CD4-positive, alpha-beta T cell (primary cell): ENCODE measurements at regions not wholly inside any gene's neighbourhood (a gene's known extent, or its start where the extent isn't known, plus 50 kb on each side); places are given as distances from the start of the nearest gene placed in this dataset.

Source experiments
- ATAC-seq: fragments of 200-7000 bp; cut with Tn5 transposase; one replicate; pipeline ENCODE4 v1.10.0; 2022; ENCODE audit warnings: mild to moderate bottlenecking; ENCODE audit not compliant: poor library complexity
- CTCF ChIA-PET: fragments of 350-600 bp; sonication (Branson Sonifier 250); formaldehyde crosslinking; loops from one replicate; lab custom pipeline; 2021; ENCODE audit warnings: antibody characterized with exemption, inconsistent platforms; lab: Charles Lee
- POLR2A ChIA-PET: fragments of 350-600 bp; sonication (Branson Sonifier 250); formaldehyde crosslinking; loops from one replicate; lab custom pipeline; 2021; ENCODE audit warnings: antibody characterized with exemption, inconsistent platforms; lab: Charles Lee
- DNase-seq, 14 experiments: peaks; one replicate each; pipeline ENCODE4 v3.0.0-alpha.2; 2013 to 2020; ENCODE audit warnings: mixed read lengths in 2 of 14
- H3K27ac ChIP-seq, 2 donors: one replicate each; pipeline versions ENCODE4 v1.5.1 to v1.7.0; 2013; ENCODE audit warnings: low read length in 2 of 2, low read depth in 1 of 2, mild to moderate bottlenecking in 1 of 2
- H3K27me3 ChIP-seq, 2 experiments: 1 replicate in 1 of 2; 2 replicates in 1 of 2; pipeline versions ENCODE4 v1.6.1 to v1.7.0; 2013; ENCODE audit warnings: low read length in 2 of 2, control low read depth in 1 of 2, mild to moderate bottlenecking in 1 of 2, moderate library complexity in 1 of 2; ENCODE audit not compliant: insufficient read depth in 2 of 2, control insufficient read depth in 1 of 2
- H3K36me3 ChIP-seq: one replicate; pipeline ENCODE4 v1.6.1; 2013; ENCODE audit warnings: low read length, control low read depth; ENCODE audit not compliant: insufficient read depth
- H3K4me1 ChIP-seq: one replicate; pipeline ENCODE4 v1.6.1; 2013; ENCODE audit warnings: low read length, control low read depth; ENCODE audit not compliant: insufficient read depth
- H3K4me3 ChIP-seq: one replicate; pipeline ENCODE4 v1.5.1; 2013; ENCODE audit warnings: mild to moderate bottlenecking, low read length, moderate library complexity
- H3K9me3 ChIP-seq, 2 experiments: 1 replicate in 1 of 2; 2 replicates in 1 of 2; pipeline versions ENCODE4 v1.6.1 to v1.7.0; 2013; ENCODE audit warnings: low read length in 2 of 2, mild to moderate bottlenecking in 2 of 2, control low read depth in 1 of 2, moderate library complexity in 1 of 2; ENCODE audit not compliant: control insufficient read depth in 1 of 2, insufficient read depth in 1 of 2
- H3K27ac Mint-ChIP-seq: one replicate; pipeline ENCODE4 v1.8.0; 2020; ENCODE audit warnings: mixed read lengths
- H3K27me3 Mint-ChIP-seq: one replicate; pipeline ENCODE4 v1.8.0; 2021; ENCODE audit warnings: mixed read lengths
- H3K36me3 Mint-ChIP-seq: one replicate; pipeline ENCODE4 v1.8.0; 2021; ENCODE audit warnings: low read depth, mixed read lengths
- H3K4me1 Mint-ChIP-seq: one replicate; pipeline ENCODE4 v1.8.0; 2021; ENCODE audit warnings: low read depth, mixed read lengths
- H3K4me3 Mint-ChIP-seq: one replicate; pipeline ENCODE4 v1.8.0; 2020; ENCODE audit warnings: mild to moderate bottlenecking, mixed read lengths
- H3K9me3 Mint-ChIP-seq: one replicate; pipeline ENCODE4 v1.8.0; 2020; ENCODE audit warnings: mixed read lengths
- CTCF ChIP-seq: fragments of 200-600 bp; IDR thresholded peaks from one replicate; pipeline ENCODE4 v1.8.0; 2022; ENCODE audit warnings: antibody characterized with exemption, mild to moderate bottlenecking
- intact Hi-C, 2 experiments: fragments of 100-400 bp; cut with DNase I in 1 of 2; cut with micrococcal nuclease in 1 of 2; formaldehyde crosslinking; loops; one replicate each; pipeline versions ENCODE4 v1.15.1 to v1.9.0; 2023 to 2025; cut with DNase I, micrococcal nuclease

DNA sequence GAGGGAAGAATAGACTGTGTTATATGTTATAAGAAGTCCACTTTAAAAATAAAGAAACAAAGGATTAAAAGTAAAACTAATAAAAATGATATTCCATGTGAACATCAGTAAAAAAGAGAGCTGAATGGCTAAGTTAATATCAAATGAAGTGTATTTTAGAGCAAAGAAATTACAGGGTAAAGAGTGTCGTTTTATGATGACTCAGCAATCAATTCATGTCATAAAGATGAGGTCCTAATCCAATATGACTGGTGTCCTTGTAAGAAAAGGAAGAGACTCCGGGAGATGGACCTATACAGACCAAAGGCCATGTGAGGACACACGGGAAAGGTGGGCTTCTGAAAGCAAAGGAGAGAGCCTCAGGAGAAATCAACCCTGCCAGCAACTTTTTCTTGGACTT is 615.5 kb upstream of the KLHL29 start:
- ATAC-seq (no peak), DNase-seq (no peak)
- ChIA-PET CTCF (no interaction called here), POLR2A (no interaction called here)
- Mint-ChIP-seq H3K4me3 (no peak overlapping the region), H3K9me3 (peaks cover 11% of the 10 kb centered on the region), H3K27ac (no peak overlapping the region), H3K4me1 (no peaks in the 10 kb centered on the region), H3K27me3 (no peaks in the 10 kb centered on the region), H3K36me3 (no peaks in the 10 kb centered on the region)
- TF ChIP-seq CTCF: no peak
- Histone ChIP-seq H3K27me3 (no peaks in the 10 kb centered on the region), H3K4me1 (no peaks in the 10 kb centered on the region), H3K4me3 (no peak overlapping the region), H3K36me3 (no peaks in the 10 kb centered on the region), H3K27ac (no peak overlapping the region), H3K9me3 (no peaks in the 10 kb centered on the region)
- intact Hi-C loops: no loop called here

DNA sequence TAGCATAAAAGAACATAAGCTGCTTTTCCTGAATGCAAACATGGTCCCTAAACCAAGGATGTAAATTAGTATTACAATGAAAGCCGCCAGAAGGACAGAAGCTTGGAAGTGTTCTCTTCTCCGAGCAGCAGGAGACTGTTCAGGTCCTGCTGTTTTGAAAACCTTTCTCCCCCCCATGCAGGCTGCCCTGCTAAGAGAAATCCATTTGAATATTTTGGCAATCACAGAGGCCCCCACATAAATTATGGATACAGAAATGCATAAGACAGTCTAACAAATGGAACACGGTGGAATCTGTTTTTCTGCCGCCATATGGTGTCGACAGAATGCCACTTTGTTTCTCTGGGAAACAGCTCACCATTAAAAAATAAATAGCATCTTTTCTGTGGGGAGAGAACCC is 600.4 kb upstream of the KLHL29 start:
- H3K27ac Mint-ChIP-seq: no peak overlapping the region
- no peak for DNase-seq
- no peaks in the 10 kb centered on the region for H3K4me1 ChIP-seq
- POLR2A ChIA-PET: no interaction called here
- no peak overlapping the region for H3K4me3 ChIP-seq
- no peaks in the 10 kb centered on the region for H3K27me3 ChIP-seq
- H3K4me3 Mint-ChIP-seq: no peak overlapping the region
- H3K36me3 Mint-ChIP-seq: no peaks in the 10 kb centered on the region
- no peaks in the 10 kb centered on the region for H3K9me3 ChIP-seq
- CTCF ChIA-PET: no interaction called here
- intact Hi-C loops: no loop called here
- TF ChIP-seq CTCF: no peak
- no peaks in the 10 kb centered on the region for H3K4me1 Mint-ChIP-seq
- no peaks in the 10 kb centered on the region for H3K27me3 Mint-ChIP-seq
- no peaks in the 10 kb centered on the region for H3K36me3 ChIP-seq
- no peak overlapping the region for H3K27ac ChIP-seq
- peaks cover 3% of the 10 kb centered on the region for H3K9me3 Mint-ChIP-seq
- no peak for ATAC-seq

- no peak overlapping the region for H3K4me3 ChIP-seq
- H3K9me3 ChIP-seq: no peaks in the 10 kb centered on the region
- ChIA-PET POLR2A (no interaction called here), CTCF (no interaction called here)
- Mint-ChIP-seq H3K4me1 (no peaks in the 10 kb centered on the region), H3K36me3 (no peaks in the 10 kb centered on the region), H3K27ac (no peak overlapping the region), H3K27me3 (no peaks in the 10 kb centered on the region), H3K9me3 (peaks cover 5% of the 10 kb centered on the region), H3K4me3 (no peak overlapping the region)
- H3K36me3 ChIP-seq: no peaks in the 10 kb centered on the region
- no peaks in the 10 kb centered on the region for H3K4me1 ChIP-seq
- TF ChIP-seq CTCF: no peak
- intact Hi-C loops: no loop called here
- H3K27me3 ChIP-seq: no peaks in the 10 kb centered on the region
- ATAC-seq (no peak), DNase-seq (no peak)
- no peak overlapping the region for H3K27ac ChIP-seq
Observed at GRCh38 chr2:22786817-22787216, 598.2 kb upstream of the KLHL29 start.
